Fibroblast of mammary gland (primary cell): ENCODE measurements at regions not wholly inside any gene's neighbourhood (a gene's known extent, or its start where the extent isn't known, plus 50 kb on each side); places are given as distances from the start of the nearest gene placed in this dataset.

ENCODE experiments used
- DNase-seq: peaks from one replicate; pipeline ENCODE4 v3.0.0-alpha.2; 2010; ENCODE audit warnings: low read depth
- H3K4me3 ChIP-seq: 2 replicates; pipeline ENCODE4 v1.5.1; 2011; ENCODE audit warnings: low read depth, mild to moderate bottlenecking, low read length, moderate library complexity; ENCODE audit not compliant: control insufficient read depth
- TF ChIP-seq, protein P1 (sequence below): conservative IDR thresholded peaks from 2 replicates; pipeline ENCODE4 v1.5.1; 2011; ENCODE audit warnings: low read depth, low read length, inconsistent platforms; ENCODE audit not compliant: control insufficient read depth, insufficient read depth

- TF ChIP-seq, protein P1, sequence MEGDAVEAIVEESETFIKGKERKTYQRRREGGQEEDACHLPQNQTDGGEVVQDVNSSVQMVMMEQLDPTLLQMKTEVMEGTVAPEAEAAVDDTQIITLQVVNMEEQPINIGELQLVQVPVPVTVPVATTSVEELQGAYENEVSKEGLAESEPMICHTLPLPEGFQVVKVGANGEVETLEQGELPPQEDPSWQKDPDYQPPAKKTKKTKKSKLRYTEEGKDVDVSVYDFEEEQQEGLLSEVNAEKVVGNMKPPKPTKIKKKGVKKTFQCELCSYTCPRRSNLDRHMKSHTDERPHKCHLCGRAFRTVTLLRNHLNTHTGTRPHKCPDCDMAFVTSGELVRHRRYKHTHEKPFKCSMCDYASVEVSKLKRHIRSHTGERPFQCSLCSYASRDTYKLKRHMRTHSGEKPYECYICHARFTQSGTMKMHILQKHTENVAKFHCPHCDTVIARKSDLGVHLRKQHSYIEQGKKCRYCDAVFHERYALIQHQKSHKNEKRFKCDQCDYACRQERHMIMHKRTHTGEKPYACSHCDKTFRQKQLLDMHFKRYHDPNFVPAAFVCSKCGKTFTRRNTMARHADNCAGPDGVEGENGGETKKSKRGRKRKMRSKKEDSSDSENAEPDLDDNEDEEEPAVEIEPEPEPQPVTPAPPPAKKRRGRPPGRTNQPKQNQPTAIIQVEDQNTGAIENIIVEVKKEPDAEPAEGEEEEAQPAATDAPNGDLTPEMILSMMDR: no peak
- H3K4me3 ChIP-seq: no peak overlapping the region
- no peak for DNase-seq
Observed at GRCh38 chr3:22933051-22933840, 269.9 kb upstream of the UBE2E2 start.

- TF ChIP-seq, protein P1: no peak
- H3K4me3 ChIP-seq: no peak overlapping the region
- DNase-seq: no peak
Observed at GRCh38 chr3:22933841-22934116, 269.3 kb upstream of the UBE2E2 start.

- H3K4me3 ChIP-seq: no peak overlapping the region
- TF ChIP-seq, protein P1: no peak
- peak; percentile 46 for DNase-seq
Observed at GRCh38 chr3:22935040-22935439, 268.1 kb upstream of the UBE2E2 start.

DNA sequence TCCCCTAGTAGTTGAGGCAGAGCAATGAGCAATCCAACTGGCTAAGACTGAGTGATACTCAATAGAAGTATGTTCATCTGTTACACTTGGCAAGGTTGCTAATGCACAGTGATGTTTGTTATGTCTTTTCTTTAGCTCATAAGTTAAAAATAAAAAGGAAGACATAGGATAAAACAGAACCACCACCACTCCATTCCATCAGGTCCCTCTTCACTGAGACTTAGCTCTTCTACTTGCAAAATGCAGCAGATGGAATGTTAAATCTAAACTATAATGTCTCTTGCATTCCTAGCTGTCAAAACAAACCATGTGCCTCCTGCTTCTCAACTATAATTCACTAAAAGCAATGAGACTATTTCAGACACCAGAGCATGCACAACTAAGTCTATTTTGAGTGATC lies 265.6 kb upstream of the UBE2E2 start:
- no peak for DNase-seq
- TF ChIP-seq, protein P1: no peak
- H3K4me3 ChIP-seq: no peak overlapping the region

DNA sequence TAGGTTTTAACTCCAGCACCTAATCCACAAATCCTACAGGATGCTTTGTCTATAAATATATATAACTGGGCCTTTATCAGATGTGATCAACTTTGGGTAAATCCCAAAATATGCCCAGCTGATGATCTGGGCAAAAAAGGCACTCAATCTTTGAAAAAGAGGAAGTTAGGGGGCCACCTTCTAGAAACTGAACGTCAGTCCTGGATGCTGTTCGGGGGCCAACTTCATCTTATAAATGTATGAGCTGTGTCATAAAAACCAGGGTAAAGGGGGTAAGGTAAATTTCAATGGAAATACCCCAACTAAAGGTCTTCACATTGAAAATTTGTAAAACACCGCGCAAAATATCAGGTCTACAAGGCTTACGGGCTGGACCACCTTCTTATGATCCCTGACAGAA lies 264.4 kb upstream of the UBE2E2 start:
- no peak overlapping the region for H3K4me3 ChIP-seq
- TF ChIP-seq, protein P1: no peak
- no peak for DNase-seq

DNA sequence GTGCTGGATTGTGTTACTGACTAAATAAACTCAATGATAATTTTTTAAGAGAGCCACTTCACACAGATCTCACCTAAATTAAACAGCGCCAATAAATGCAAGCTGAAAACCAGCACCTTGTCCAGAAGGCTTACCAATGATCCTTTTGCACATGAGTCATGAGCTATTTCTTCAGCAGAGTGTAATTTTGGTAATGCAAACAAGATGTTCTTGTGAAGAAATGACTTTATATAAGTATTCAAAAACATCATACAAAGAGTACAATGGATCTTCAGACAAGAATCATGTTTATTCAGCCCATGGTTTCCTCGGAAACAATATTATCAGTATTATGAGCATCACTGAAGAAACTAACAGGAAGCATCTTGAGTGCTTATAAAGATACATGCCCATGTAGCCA lies 263.8 kb upstream of the UBE2E2 start:
- peak; percentile 74 for DNase-seq
- TF ChIP-seq, protein P1: no peak
- no peak overlapping the region for H3K4me3 ChIP-seq

DNA sequence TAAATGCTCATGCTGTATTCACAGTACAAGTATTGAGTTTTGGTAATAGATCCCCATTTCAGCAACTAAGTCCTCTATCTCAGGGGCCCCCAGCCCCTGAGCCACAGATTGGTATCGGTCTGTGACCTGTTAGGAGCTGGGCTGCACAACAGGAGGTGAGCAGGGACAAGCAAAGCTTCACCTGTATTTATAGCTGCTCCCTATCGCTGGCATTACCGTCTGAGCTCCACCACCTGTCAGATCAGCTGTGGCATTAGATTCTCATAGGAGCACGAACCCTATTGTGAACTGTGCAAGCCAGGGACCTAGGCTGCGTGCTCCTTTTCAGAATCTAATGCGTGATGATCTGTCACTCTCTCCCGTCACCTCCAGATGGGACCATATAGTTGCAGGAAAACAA lies 262.8 kb upstream of the UBE2E2 start:
- H3K4me3 ChIP-seq: no peak overlapping the region
- DNase-seq: no peak
- TF ChIP-seq, protein P1: no peak
